ENCODE measurements at regions not wholly inside any gene's neighbourhood (a gene's known extent, or its start where the extent isn't known, plus 50 kb on each side); places are given as distances from the start of the nearest gene placed in this dataset.

GRCh38 chr5:115709585-115709984 is 83.7 kb upstream of the TMED7 start:
- Histone ChIP-seq H2AFZ (ENCODE audit: low read length) (no peak overlapping the region), H4K20me1 (ENCODE audit: control insufficient read depth, insufficient read depth, insufficient read length) (no peaks in the 10 kb centered on the region), H4K5ac (ENCODE audit: insufficient read length, low read depth, low read length) (no peak overlapping the region), H3K56ac (ENCODE audit: insufficient read length, low read depth, low read length) (no peak overlapping the region), H3K23ac (ENCODE audit: insufficient read length, low read depth, low read length) (no peak overlapping the region), H3K79me1 (ENCODE audit: insufficient read depth, low read depth, low read length, poor library complexity, severe bottlenecking) (no peaks in the 10 kb centered on the region), H3K4ac (ENCODE audit: low read depth, low read length) (no peak overlapping the region), H3K27me3 (ENCODE audit: insufficient read depth, low read length) (no peaks in the 10 kb centered on the region), H3K18ac (ENCODE audit: insufficient read length, low read depth, low read length) (no peak overlapping the region), H4K8ac (replicated peaks; ENCODE audit: insufficient read length, low read depth, low read length) (no peak overlapping the region), H2BK5ac (ENCODE audit: insufficient read length, low read length) (no peak overlapping the region), H3K27ac (ENCODE audit: insufficient read length, low read depth, low read length) (no peak overlapping the region), H4K91ac (ENCODE audit: insufficient read length, low read depth, low read length) (no peak overlapping the region), H3K4me2 (ENCODE audit: insufficient read depth, insufficient read length, low read length) (no peak overlapping the region), H3K9ac (ENCODE audit: extremely low read depth, insufficient read length, low read length) (no peak overlapping the region), H3K23me2 (ENCODE audit: insufficient read length, low read depth, low read length, poor library complexity, severe bottlenecking) (no peaks in the 10 kb centered on the region), H3K79me2 (ENCODE audit: insufficient read depth, low read length) (no peaks in the 10 kb centered on the region), H2BK20ac (ENCODE audit: low read depth, low read length, poor library complexity, severe bottlenecking) (no peak overlapping the region), H2BK15ac (ENCODE audit: low read depth, low read length) (no peak overlapping the region), H3K4me1 (ENCODE audit: insufficient read depth, low read length) (no peaks in the 10 kb centered on the region), H2AK5ac (ENCODE audit: insufficient read length, low read length) (no peak overlapping the region), H3T11ph (ENCODE audit: low read length) (no peak overlapping the region), H2BK120ac (ENCODE audit: low read depth, low read length, poor library complexity, severe bottlenecking) (no peak overlapping the region), H3K9me3 (ENCODE audit: control insufficient read depth, low read depth, low read length) (no peaks in the 10 kb centered on the region), H3K14ac (ENCODE audit: insufficient read depth, low read length) (no peak overlapping the region), H2BK12ac (ENCODE audit: insufficient read length, low read depth, low read length) (no peak overlapping the region)
- Mint-ChIP-seq H3K27ac (no peak overlapping the region), H3K36me3 (ENCODE audit: insufficient read depth in 1 of 3, low read depth in 3 of 3) (peaks cover 6 to 13% (median 7%) of the 10 kb centered on the region in 3 experiments; a peak in 6 of 7 replicates), H3K4me1 (peaks cover 0 to 4% of the 10 kb centered on the region in 2 experiments; a peak in 1 of 4 replicates), H3K4me3 (no peak overlapping the region), H3K9me3 (peaks cover 4 to 12% of the 10 kb centered on the region in 2 experiments; a peak in 3 of 5 replicates), H3K27me3 (ENCODE audit: low read depth) (no peaks in the 10 kb centered on the region)
- no CpG with 5 or more reads among the region's 3 CpGs for WGBS (ENCODE audit: extremely low coverage, insufficient read length, low lambda C conversion rate)
- no peak for DNase-seq
- TF ChIP-seq CTCF (conservative IDR thresholded peaks at IDR 0.05): no peak

Measured in H9 (cell line).